ENCODE measurements at regions not wholly inside any gene's neighbourhood (a gene's known extent, or its start where the extent isn't known, plus 50 kb on each side); places are given as distances from the start of the nearest gene placed in this dataset.

- TF ChIP-seq EZH2 (IDR thresholded peaks at IDR 0.05; ENCODE audit: borderline replicate concordance, low read length) (no peak), CTCF (IDR thresholded peaks at IDR 0.05; ENCODE audit: low read length) (no peak)
- Histone ChIP-seq H4K20me1 (ENCODE audit: insufficient read depth, low read length) (no peaks in the 10 kb centered on the region), H3K9ac (ENCODE audit: low read length) (no peak overlapping the region), H3K79me2 (ENCODE audit: insufficient read depth, low read length) (no peaks in the 10 kb centered on the region), H2AFZ (ENCODE audit: low read length) (no peak overlapping the region), H3K9me2 (ENCODE audit: low read depth, low read length) (no peaks in the 10 kb centered on the region), H3F3A (ENCODE audit: insufficient read depth, low read length) (no peaks in the 10 kb centered on the region), H3K4me1 (ENCODE audit: insufficient read depth, low read length, severe bottlenecking) (no peaks in the 10 kb centered on the region), H3K27me3 (ENCODE audit: insufficient read depth, low read length) (no peaks in the 10 kb centered on the region), H3K36me3 (ENCODE audit: insufficient read depth, low read length) (no peaks in the 10 kb centered on the region), H3K4me3 (ENCODE audit: low read depth, low read length, poor library complexity, severe bottlenecking) (no peak overlapping the region), H3K9me3 (ENCODE audit: low read length) (no peaks in the 10 kb centered on the region), H3K4me2 (ENCODE audit: low read length) (no peak overlapping the region), H3K27ac (ENCODE audit: low read depth, low read length, poor library complexity, severe bottlenecking) (no peak overlapping the region)
Observed at GRCh38 chr2:204012072-204012653, 75.6 kb downstream of the ICOS start.

- Histone ChIP-seq H4K20me1 (ENCODE audit: insufficient read depth, low read length) (no peaks in the 10 kb centered on the region), H3K4me2 (ENCODE audit: low read length) (no peak overlapping the region), H3K79me2 (ENCODE audit: insufficient read depth, low read length) (no peaks in the 10 kb centered on the region), H3K9ac (ENCODE audit: low read length) (no peak overlapping the region), H3K36me3 (ENCODE audit: insufficient read depth, low read length) (no peaks in the 10 kb centered on the region), H3K4me3 (ENCODE audit: low read depth, low read length, poor library complexity, severe bottlenecking) (no peak overlapping the region), H3F3A (ENCODE audit: insufficient read depth, low read length) (no peaks in the 10 kb centered on the region), H3K9me3 (ENCODE audit: low read length) (no peaks in the 10 kb centered on the region), H3K4me1 (ENCODE audit: insufficient read depth, low read length, severe bottlenecking) (no peaks in the 10 kb centered on the region), H2AFZ (ENCODE audit: low read length) (no peak overlapping the region), H3K9me2 (ENCODE audit: low read depth, low read length) (no peaks in the 10 kb centered on the region), H3K27ac (ENCODE audit: low read depth, low read length, poor library complexity, severe bottlenecking) (no peak overlapping the region), H3K27me3 (ENCODE audit: insufficient read depth, low read length) (no peaks in the 10 kb centered on the region)
- no peak for TF ChIP-seq CTCF (IDR thresholded peaks at IDR 0.05; ENCODE audit: low read length)
- TF ChIP-seq EZH2 (IDR thresholded peaks at IDR 0.05; ENCODE audit: borderline replicate concordance, low read length): no peak
Observed at GRCh38 chr2:204015118-204015843, 78.7 kb downstream of the ICOS start.

GRCh38 chr2:204018717-204019116 is 82.2 kb downstream of the ICOS start:
- H2AFZ ChIP-seq (ENCODE audit: low read length): no peak overlapping the region
- no peaks in the 10 kb centered on the region for H3K4me1 ChIP-seq (ENCODE audit: insufficient read depth, low read length, severe bottlenecking)
- no peaks in the 10 kb centered on the region for H3K9me3 ChIP-seq (ENCODE audit: low read length)
- no peaks in the 10 kb centered on the region for H3K9me2 ChIP-seq (ENCODE audit: low read depth, low read length)
- H4K20me1 ChIP-seq (ENCODE audit: insufficient read depth, low read length): no peaks in the 10 kb centered on the region
- no peak overlapping the region for H3K9ac ChIP-seq (ENCODE audit: low read length)
- no peaks in the 10 kb centered on the region for H3K79me2 ChIP-seq (ENCODE audit: insufficient read depth, low read length)
- no peak for TF ChIP-seq EZH2 (IDR thresholded peaks at IDR 0.05; ENCODE audit: borderline replicate concordance, low read length)
- TF ChIP-seq CTCF (IDR thresholded peaks at IDR 0.05; ENCODE audit: low read length): no peak
- no peaks in the 10 kb centered on the region for H3F3A ChIP-seq (ENCODE audit: insufficient read depth, low read length)
- no peak overlapping the region for H3K4me3 ChIP-seq (ENCODE audit: low read depth, low read length, poor library complexity, severe bottlenecking)
- H3K4me2 ChIP-seq (ENCODE audit: low read length): no peak overlapping the region
- H3K27ac ChIP-seq (ENCODE audit: low read depth, low read length, poor library complexity, severe bottlenecking): no peak overlapping the region
- no peaks in the 10 kb centered on the region for H3K27me3 ChIP-seq (ENCODE audit: insufficient read depth, low read length)
- H3K36me3 ChIP-seq (ENCODE audit: insufficient read depth, low read length): no peaks in the 10 kb centered on the region
